G401.6 (cell line): ENCODE measurements at regions not wholly inside any gene's neighbourhood (a gene's known extent, or its start where the extent isn't known, plus 50 kb on each side); places are given as distances from the start of the nearest gene placed in this dataset.
"Not testable (repeated sequence)": the region's sequence is repeated elsewhere in the genome, so short reads cannot be mapped to it uniquely, and the experiment has no call there.

ENCODE experiments used
- FAIRE-seq: peaks from 2 replicates; lab custom pipeline; 2012; peaks lifted over from hg19 to GRCh38; lab: Jason Lieb, UNC

- FAIRE-seq, result no peak
Measured at GRCh38 chr15:35931799-35932341, 385.9 kb upstream of the DPH6 start.

- FAIRE-seq, result no peak
Measured at GRCh38 chr15:35932531-35932930, 386.6 kb upstream of the DPH6 start.

- no peak for FAIRE-seq
Measured at GRCh38 chr15:35933531-35933930, 387.6 kb upstream of the DPH6 start.

- no peak for FAIRE-seq
Measured at GRCh38 chr15:35934383-35935049, 388.6 kb upstream of the DPH6 start.

GRCh38 chr15:35936284-35936683 lies 390.3 kb upstream of the DPH6 start:
- FAIRE-seq, result no peak

- FAIRE-seq, result no peak
Measured at GRCh38 chr15:35937380-35937779, 391.4 kb upstream of the DPH6 start.

GRCh38 chr15:35944945-35945585 lies 399.1 kb upstream of the DPH6 start:
- FAIRE-seq, result no peak

- FAIRE-seq, result no peak
Measured at GRCh38 chr15:35953424-35953823, 407.5 kb upstream of the DPH6 start.

- no peak for FAIRE-seq
Measured at GRCh38 chr15:35956056-35956455, 410.1 kb upstream of the DPH6 start.

- no peak for FAIRE-seq
Measured at GRCh38 chr15:35958021-35958420, 412.1 kb upstream of the DPH6 start.

GRCh38 chr15:35958975-35959374 lies 413.0 kb upstream of the DPH6 start:
- no peak for FAIRE-seq

GRCh38 chr15:35963326-35963725 lies 417.4 kb upstream of the DPH6 start:
- no peak for FAIRE-seq

GRCh38 chr15:35966781-35967180 lies 420.8 kb upstream of the DPH6 start:
- no peak for FAIRE-seq

GRCh38 chr15:35967968-35968367 lies 422.0 kb upstream of the DPH6 start:
- FAIRE-seq, result not testable (repeated sequence)

- FAIRE-seq, result no peak
Measured at GRCh38 chr15:35973029-35973428, 427.1 kb upstream of the DPH6 start.

GRCh38 chr15:35974052-35974451 lies 428.1 kb upstream of the DPH6 start:
- FAIRE-seq, result no peak

- no peak for FAIRE-seq
Measured at GRCh38 chr15:35975941-35976340, 430.0 kb upstream of the DPH6 start.

- no peak for FAIRE-seq
Measured at GRCh38 chr15:35979608-35980007, 433.6 kb upstream of the DPH6 start.

- no peak for FAIRE-seq
Measured at GRCh38 chr15:35980719-35981118, 434.8 kb upstream of the DPH6 start.

- no peak for FAIRE-seq
Measured at GRCh38 chr15:35986191-35986721, 440.3 kb upstream of the DPH6 start.

GRCh38 chr15:35987056-35987455 lies 441.1 kb upstream of the DPH6 start:
- no peak for FAIRE-seq

GRCh38 chr15:35991386-35991785 lies 445.4 kb upstream of the DPH6 start:
- no peak for FAIRE-seq

GRCh38 chr15:35992791-35993190 lies 446.8 kb upstream of the DPH6 start:
- no peak for FAIRE-seq

- no peak for FAIRE-seq
Measured at GRCh38 chr15:35993196-35993595, 447.2 kb upstream of the DPH6 start.
